ENCODE measurements at regions not wholly inside any gene's neighbourhood (a gene's known extent, or its start where the extent isn't known, plus 50 kb on each side); places are given as distances from the start of the nearest gene placed in this dataset.

GRCh38 chr5:18105449-18105848 is 471.2 kb downstream of the TAF11L14 start:
- H3K27me3 ChIP-seq (ENCODE audit: control insufficient read depth in 1 of 2, insufficient read depth in 2 of 2, low read length in 2 of 2) = no peaks in the 10 kb centered on the region
- H4K20me1 ChIP-seq (ENCODE audit: insufficient read depth, low read length) = no peaks in the 10 kb centered on the region
- H3K79me2 ChIP-seq (ENCODE audit: insufficient read depth, low read length) = no peaks in the 10 kb centered on the region
- FAIRE-seq = no peak
- H3K9ac ChIP-seq (ENCODE audit: insufficient read depth, low read depth, low read length) = no peak overlapping the region
- ChIA-PET CTCF (ENCODE audit: low intra/inter-chr PET ratio, low total read pairs) (no interaction called here), POLR2A (no interaction called here)
- BruUV-seq (replicated peaks) = no TSS peak
- H3K9me3 ChIP-seq (ENCODE audit: low read length) = peaks cover 85% of the 10 kb centered on the region
- ATAC-seq = no peak
- WGBS (ENCODE audit: low lambda C conversion rate) = 5% methylated on average over 1 of the region's 1 CpG
- no peak overlapping the region for H2AFZ ChIP-seq (ENCODE audit: low read length)
- H3K27ac ChIP-seq (ENCODE audit: extremely low read length, insufficient read depth, low read length) = no peak overlapping the region
- H3K36me3 ChIP-seq (replicated peaks in 1 of 2; ENCODE audit: control insufficient read depth in 1 of 2, insufficient read depth in 2 of 2, low read length in 2 of 2) = no peaks in the 10 kb centered on the region
- no peak overlapping the region for H3K4me3 ChIP-seq (replicated peaks in 1 of 3; ENCODE audit: insufficient read depth in 1 of 3, low read depth in 2 of 3, low read length in 3 of 3)
- intact Hi-C loops (cut with micrococcal nuclease; ENCODE audit: unreplicated experiment) = no loop called here
- H3K4me1 ChIP-seq (ENCODE audit: insufficient read depth, low read length) = no peaks in the 10 kb centered on the region
- no peak for TF ChIP-seq ZNF333 (CRISPR knock-in tag; IDR thresholded peaks at IDR 0.05; ENCODE audit: borderline replicate concordance)
- no peak for TF ChIP-seq TRIM24 (CRISPR knock-in tag; IDR thresholded peaks at IDR 0.05)
- no peak for TF ChIP-seq AHDC1 (CRISPR knock-in tag; IDR thresholded peaks at IDR 0.05; ENCODE audit: borderline replicate concordance)
- no peak for TF ChIP-seq MLLT10 (CRISPR knock-in tag; IDR thresholded peaks at IDR 0.05)
- no peak for TF ChIP-seq ZNF430 (CRISPR knock-in tag; IDR thresholded peaks at IDR 0.05)
- no peak for TF ChIP-seq ZC3H13 (CRISPR knock-in tag; IDR thresholded peaks at IDR 0.05)
- TF ChIP-seq SIN3B (IDR thresholded peaks at IDR 0.05; ENCODE audit: low read length) = no peak
- no peak for TF ChIP-seq PRDM10 (CRISPR knock-in tag; IDR thresholded peaks at IDR 0.05; ENCODE audit: low read depth)
- TF ChIP-seq AGO1 (IDR thresholded peaks at IDR 0.05; ENCODE audit: low read depth, low read length, poor library complexity, severe bottlenecking) = no peak
- in situ Hi-C loops (cut with HindIII; ENCODE audit: extremely low pct_ligation_motif_present, low pct_unique_long_range_greater_than_20kb) = no loop called here
- H3K4me2 ChIP-seq (ENCODE audit: low read depth, low read length) = no peak overlapping the region
- DNase-seq (ENCODE audit: low spot score) = no peak

Measured in HepG2 (cell line).